Neural cell (in vitro differentiated cells): ENCODE measurements at regions not wholly inside any gene's neighbourhood (a gene's known extent, or its start where the extent isn't known, plus 50 kb on each side); places are given as distances from the start of the nearest gene placed in this dataset.

ENCODE experiments used
- H2AFZ ChIP-seq: fragments of 200-600, 300-800 bp; sonication (generic), shearing (Covaris generic); 2 replicates; pipeline ENCODE4 v1.6.0; 2014; ENCODE audit warnings: low read depth, mild to moderate bottlenecking, antibody characterized with exemption, low read length, moderate library complexity
- H3F3A ChIP-seq: fragments of 200-600 bp; shearing (Covaris generic); 2 replicates; pipeline ENCODE4 v1.6.1; 2016; ENCODE audit warnings: mild to moderate bottlenecking, moderate library complexity, mixed read lengths, antibody characterized with exemption, low read length; ENCODE audit not compliant: insufficient read depth, poor library complexity, severe bottlenecking
- H3K27ac ChIP-seq: fragments of 200-600, 300-800 bp; sonication (generic), shearing (Covaris generic); 2 replicates; pipeline ENCODE4 v1.5.1; 2014; ENCODE audit warnings: mild to moderate bottlenecking, low read length, moderate library complexity
- H3K27me3 ChIP-seq: fragments of 300-800, 200-600 bp; sonication (generic), shearing (Covaris generic); 2 replicates; pipeline ENCODE4 v1.6.0; 2014; ENCODE audit warnings: mild to moderate bottlenecking, low read depth, low read length, moderate library complexity; ENCODE audit not compliant: insufficient read depth
- H3K36me3 ChIP-seq: fragments of 300-800, 200-600 bp; sonication (generic), shearing (Covaris generic); 2 replicates; pipeline ENCODE4 v1.5.1; 2014; ENCODE audit warnings: mild to moderate bottlenecking, antibody characterized with exemption, low read length, moderate library complexity; ENCODE audit not compliant: insufficient read depth
- H3K4me2 ChIP-seq: fragments of 300-800, 200-600 bp; sonication (generic), shearing (Covaris generic); 2 replicates; pipeline ENCODE4 v1.6.0; 2014; ENCODE audit warnings: mild to moderate bottlenecking, low read length
- H3K4me3 ChIP-seq: fragments of 300-800, 200-600 bp; sonication (generic), shearing (Covaris generic); 2 replicates; pipeline ENCODE4 v1.5.1; 2014; ENCODE audit warnings: mild to moderate bottlenecking, low read length, moderate library complexity
- H3K79me2 ChIP-seq: fragments of 200-600 bp; shearing (Covaris generic); replicated peaks from 2 replicates; pipeline ENCODE4 v1.6.0; 2014; ENCODE audit warnings: mild to moderate bottlenecking, low read length, moderate library complexity; ENCODE audit not compliant: insufficient read depth
- H3K9ac ChIP-seq: fragments of 300-800, 200-600 bp; sonication (generic), shearing (Covaris generic); 2 replicates; pipeline ENCODE4 v1.6.1; 2016; ENCODE audit warnings: mild to moderate bottlenecking, low read length, mixed read lengths
- H3K9me2 ChIP-seq: fragments of 200-600 bp; shearing (Covaris generic); 2 replicates; pipeline ENCODE4 v1.6.1; 2016; ENCODE audit warnings: mild to moderate bottlenecking, low read length, mixed read lengths; ENCODE audit not compliant: insufficient read depth
- H3K9me3 ChIP-seq: fragments of 200-600, 300-800 bp; sonication (generic), shearing (Covaris generic); 2 replicates; pipeline ENCODE4 v1.6.1; 2016; ENCODE audit warnings: mild to moderate bottlenecking, mixed run types, low read length, moderate library complexity, mixed read lengths
- H4K20me1 ChIP-seq: fragments of 200-600 bp; shearing (Covaris generic); 2 replicates; pipeline ENCODE4 v1.6.1; 2016; ENCODE audit warnings: mild to moderate bottlenecking, mixed run types; ENCODE audit not compliant: insufficient read depth
- CTCF ChIP-seq: fragments of 450-650 bp; IDR thresholded peaks from 2 replicates; pipeline ENCODE4 v1.5.1; 2014; ENCODE audit warnings: antibody characterized with exemption, mild to moderate bottlenecking, moderate library complexity; ENCODE audit not compliant: poor library complexity, severe bottlenecking
- EP300 ChIP-seq: fragments of 450-650 bp; conservative IDR thresholded peaks from 2 replicates; pipeline ENCODE4 v1.6.1; 2014; ENCODE audit warnings: antibody characterized with exemption, mild to moderate bottlenecking, moderate library complexity; ENCODE audit not compliant: poor library complexity, severe bottlenecking
- EZH2 ChIP-seq: fragments of 200-600, 300-800 bp; shearing (Covaris generic), sonication (generic); IDR thresholded peaks from 2 replicates; pipeline ENCODE4 v1.6.1; 2014; ENCODE audit warnings: antibody characterized with exemption, low read length, borderline replicate concordance, mild to moderate bottlenecking; ENCODE audit not compliant: insufficient read depth, poor library complexity, severe bottlenecking
- MXI1 ChIP-seq: fragments of 450-650 bp; conservative IDR thresholded peaks from 2 replicates; pipeline ENCODE4 v1.6.1; 2014; ENCODE audit warnings: antibody characterized with exemption, mild to moderate bottlenecking; ENCODE audit not compliant: poor library complexity, severe bottlenecking
- POLR2AphosphoS5 ChIP-seq: IDR thresholded peaks from 2 replicates; pipeline ENCODE4 v1.6.1; 2012
- RAD21 ChIP-seq: fragments of 450-650 bp; conservative IDR thresholded peaks from 2 replicates; pipeline ENCODE4 v1.6.1; 2014; ENCODE audit warnings: antibody characterized with exemption, mild to moderate bottlenecking, moderate library complexity
- REST ChIP-seq: IDR thresholded peaks from 2 replicates; pipeline ENCODE4 v1.6.1; 2012; ENCODE audit warnings: borderline replicate concordance
- SMC3 ChIP-seq: fragments of 450-650 bp; conservative IDR thresholded peaks from 2 replicates; pipeline ENCODE4 v1.6.1; 2014; ENCODE audit warnings: antibody characterized with exemption, mild to moderate bottlenecking, moderate library complexity; ENCODE audit not compliant: poor library complexity
- TAF1 ChIP-seq: IDR thresholded peaks from 2 replicates; pipeline ENCODE4 v1.6.1; 2012; ENCODE audit warnings: low read depth

GRCh38 chr3:31016196-31016595 is 121.7 kb upstream of the GADL1 start:
- Histone ChIP-seq H3K27ac (no peak overlapping the region), H4K20me1 (no peaks in the 10 kb centered on the region), H3K9me3 (no peaks in the 10 kb centered on the region), H3K36me3 (no peaks in the 10 kb centered on the region), H2AFZ (no peak overlapping the region), H3K4me2 (no peak overlapping the region), H3K27me3 (no peaks in the 10 kb centered on the region), H3F3A (no peaks in the 10 kb centered on the region), H3K9ac (no peak overlapping the region), H3K4me3 (no peak overlapping the region), H3K9me2 (no peaks in the 10 kb centered on the region), H3K79me2 (no peaks in the 10 kb centered on the region)
- TF ChIP-seq EP300 (no peak), CTCF (no peak), SMC3 (no peak), POLR2AphosphoS5 (no peak), MXI1 (no peak), TAF1 (no peak), REST (no peak), RAD21 (no peak), EZH2 (no peak)

- Histone ChIP-seq H3K4me3 (no peak overlapping the region), H3K36me3 (no peaks in the 10 kb centered on the region), H4K20me1 (no peaks in the 10 kb centered on the region), H3K27me3 (no peaks in the 10 kb centered on the region), H2AFZ (no peak overlapping the region), H3K9me3 (no peaks in the 10 kb centered on the region), H3F3A (no peaks in the 10 kb centered on the region), H3K9ac (no peak overlapping the region), H3K9me2 (no peaks in the 10 kb centered on the region), H3K4me2 (no peak overlapping the region), H3K27ac (no peak overlapping the region), H3K79me2 (no peaks in the 10 kb centered on the region)
- TF ChIP-seq RAD21 (no peak), EP300 (no peak), POLR2AphosphoS5 (no peak), TAF1 (no peak), REST (no peak), EZH2 (no peak), SMC3 (no peak), MXI1 (no peak), CTCF (no peak)
Observed at GRCh38 chr3:31022716-31023115, 128.3 kb upstream of the GADL1 start.
